Liver (tissue), 8 donors: ENCODE measurements at regions not wholly inside any gene's neighbourhood (a gene's known extent, or its start where the extent isn't known, plus 50 kb on each side); places are given as distances from the start of the nearest gene placed in this dataset.

Experiments used
- DNase-seq: peaks from one replicate; pipeline ENCODE4 v3.0.0-alpha.2; 2017; ENCODE audit warnings: low spot score
- H3K27ac ChIP-seq, 2 donors: one replicate each; pipeline ENCODE4 v1.7.0; 2013; ENCODE audit warnings: inconsistent platforms in 2 of 2, low read length in 2 of 2, control low read depth in 1 of 2, low read depth in 1 of 2, mild to moderate bottlenecking in 1 of 2
- H3K27me3 ChIP-seq, 4 donors: one replicate each; pipeline versions ENCODE4 v1.6.1 to v1.7.0; 2013; ENCODE audit warnings: low read length in 3 of 4, inconsistent platforms in 1 of 4, mild to moderate bottlenecking in 1 of 4, moderate library complexity in 1 of 4; ENCODE audit not compliant: control insufficient read depth in 4 of 4, insufficient read depth in 4 of 4
- H3K36me3 ChIP-seq, 4 donors: one replicate each; pipeline versions ENCODE4 v1.6.1 to v1.7.0; 2013; ENCODE audit warnings: low read length in 3 of 4, mild to moderate bottlenecking in 3 of 4, low read depth in 1 of 4, moderate library complexity in 1 of 4; ENCODE audit not compliant: control insufficient read depth in 4 of 4, insufficient read depth in 3 of 4
- H3K4me1 ChIP-seq, 4 donors: one replicate each; pipeline versions ENCODE4 v1.6.1 to v1.7.0; 2013; ENCODE audit warnings: low read length in 3 of 4, mild to moderate bottlenecking in 3 of 4, moderate library complexity in 1 of 4; ENCODE audit not compliant: control insufficient read depth in 4 of 4, insufficient read depth in 4 of 4
- H3K4me3 ChIP-seq, 3 donors: one replicate each; pipeline versions ENCODE4 v1.6.1 to v1.7.0; 2013; ENCODE audit warnings: low read length in 3 of 3, control low read depth in 1 of 3, low read depth in 1 of 3, mild to moderate bottlenecking in 1 of 3
- H3K9ac ChIP-seq, 2 donors: one replicate each; pipeline ENCODE4 v1.7.0; 2013; ENCODE audit warnings: low read length in 2 of 2, mild to moderate bottlenecking in 2 of 2, moderate library complexity in 2 of 2, control low read depth in 1 of 2, low read depth in 1 of 2
- H3K9me3 ChIP-seq, 4 donors: one replicate each; pipeline versions ENCODE4 v1.6.1 to v1.7.0; 2013; ENCODE audit warnings: low read length in 3 of 4; ENCODE audit not compliant: control insufficient read depth in 4 of 4
- ATF3 ChIP-seq: IDR thresholded peaks from 2 replicates; pipeline ENCODE4 v1.6.1; 2016; ENCODE audit warnings: antibody characterized with exemption
- CTCF ChIP-seq: fragments of 150-350 bp; IDR thresholded peaks from 2 replicates; pipeline ENCODE4 v1.5.1; 2017; ENCODE audit warnings: improper control_type of control experiment, low read depth, low read length; ENCODE audit not compliant: missing input control
- EGR1 ChIP-seq, 2 donors: IDR thresholded peaks; 2 replicates each; pipeline ENCODE4 v1.6.1; 2016 to 2018; ENCODE audit warnings: antibody characterized with exemption in 2 of 2, low read depth in 2 of 2
- FOXA1 ChIP-seq: IDR thresholded peaks from 2 replicates; pipeline ENCODE4 v1.6.1; 2016; ENCODE audit warnings: antibody characterized with exemption
- FOXA2 ChIP-seq: IDR thresholded peaks from 2 replicates; pipeline ENCODE4 v1.6.1; 2016; ENCODE audit warnings: antibody characterized with exemption
- GABPA ChIP-seq, 2 donors: IDR thresholded peaks in 1 of 2; conservative IDR thresholded peaks in 1 of 2; 2 replicates each; pipeline ENCODE4 v1.6.1; 2016; ENCODE audit warnings: antibody characterized with exemption in 2 of 2, mild to moderate bottlenecking in 1 of 2, moderate library complexity in 1 of 2
- HNF4A ChIP-seq, 2 donors: conservative IDR thresholded peaks; 2 replicates each; pipeline ENCODE4 v1.6.1; 2016; ENCODE audit warnings: antibody characterized with exemption in 2 of 2, mild to moderate bottlenecking in 2 of 2
- HNF4G ChIP-seq: IDR thresholded peaks from 2 replicates; pipeline ENCODE4 v1.6.1; 2016; ENCODE audit warnings: antibody characterized with exemption
- JUND ChIP-seq, 2 donors: IDR thresholded peaks; 2 replicates each; pipeline ENCODE4 v1.6.1; 2016; ENCODE audit warnings: antibody characterized with exemption in 2 of 2
- MAX ChIP-seq: IDR thresholded peaks from 2 replicates; pipeline ENCODE4 v1.6.1; 2016; ENCODE audit warnings: antibody characterized with exemption
- NR2F2 ChIP-seq: IDR thresholded peaks from 2 replicates; pipeline ENCODE4 v1.6.1; 2016; ENCODE audit warnings: antibody characterized with exemption
- RAD21 ChIP-seq, 2 donors: IDR thresholded peaks; 2 replicates each; pipeline ENCODE4 v1.6.1; 2016; ENCODE audit warnings: antibody characterized with exemption in 2 of 2, mild to moderate bottlenecking in 2 of 2
- REST ChIP-seq: IDR thresholded peaks from 2 replicates; pipeline ENCODE4 v1.6.1; 2016; ENCODE audit warnings: antibody characterized with exemption, mild to moderate bottlenecking
- RXRA ChIP-seq, 2 donors: IDR thresholded peaks; 2 replicates each; pipeline ENCODE4 v1.6.1; 2017 to 2018; ENCODE audit warnings: antibody characterized with exemption in 2 of 2, mild to moderate bottlenecking in 1 of 2
- SP1 ChIP-seq: IDR thresholded peaks from 2 replicates; pipeline ENCODE4 v1.6.1; 2018; ENCODE audit warnings: antibody characterized with exemption, mild to moderate bottlenecking
- TAF1 ChIP-seq: conservative IDR thresholded peaks from 2 replicates; pipeline ENCODE4 v1.6.1; 2016; ENCODE audit warnings: antibody characterized with exemption, mild to moderate bottlenecking
- YY1 ChIP-seq: IDR thresholded peaks from 2 replicates; pipeline ENCODE4 v1.6.1; 2016; ENCODE audit warnings: antibody characterized with exemption, mild to moderate bottlenecking
- ZBTB33 ChIP-seq: IDR thresholded peaks from 2 replicates; pipeline ENCODE4 v1.6.1; 2016; ENCODE audit warnings: antibody characterized with exemption
- WGBS: extraction: QIAGEN DNeasy Blood & Tissue Kit; methylation state at CpG from one replicate; pipeline ENCODE4 v1.1.7; 2013; 5-methylcytosine and 5-hydroxymethylcytosine counted together
- donor health status: healthy.
- donor health status: healthy.
- donor health status: healthy.
- donor health status: healthy.
- donor health status: healthy.

- TF ChIP-seq ZBTB33: no peak
Observed at GRCh38 chr20:18886756-18887155, 73.2 kb downstream of the SCP2D1 start (continued).

- no peak for DNase-seq
- WGBS: 69% methylated on average over 7 of the region's 7 CpGs
- Histone ChIP-seq H3K4me3 (no peak overlapping the region), H3K27ac (no peak overlapping the region), H3K36me3 (no peaks in the 10 kb centered on the region), H3K4me1 (no peaks in the 10 kb centered on the region), H3K9ac (no peak overlapping the region), H3K9me3 (no peaks in the 10 kb centered on the region), H3K27me3 (no peaks in the 10 kb centered on the region)
- TF ChIP-seq RAD21 (IDR thresholded peaks at IDR 0.05): no peak
- TF ChIP-seq REST: no peak
- no peak for TF ChIP-seq ATF3
- TF ChIP-seq NR2F2: no peak
- TF ChIP-seq SP1: no peak
- no peak for TF ChIP-seq TAF1
- no peak for TF ChIP-seq GABPA (IDR thresholded peaks at IDR 0.05 in 1 of 2, conservative IDR thresholded peaks at IDR 0.05 in 1 of 2)
- no peak for TF ChIP-seq HNF4A (conservative IDR thresholded peaks at IDR 0.05)
- no peak for TF ChIP-seq JUND (IDR thresholded peaks at IDR 0.05)
- TF ChIP-seq FOXA2: no peak
- no peak for TF ChIP-seq EGR1 (IDR thresholded peaks at IDR 0.05; ENCODE audit: low read depth in 2 of 2)
- no peak for TF ChIP-seq FOXA1
- no peak for TF ChIP-seq YY1
- TF ChIP-seq ZBTB33: no peak
- no peak for TF ChIP-seq HNF4G
- no peak for TF ChIP-seq CTCF
- no peak for TF ChIP-seq MAX
- no peak for TF ChIP-seq RXRA (IDR thresholded peaks at IDR 0.05)
Observed at GRCh38 chr20:18901980-18902737, 88.6 kb downstream of the SCP2D1 start.
